HG02981 (cell line): ENCODE measurements at regions not wholly inside any gene's neighbourhood (a gene's known extent, or its start where the extent isn't known, plus 50 kb on each side); places are given as distances from the start of the nearest gene placed in this dataset.

Source experiments
- ATAC-seq: cut with Tn5 transposase; IDR thresholded peaks from one replicate; pipeline ENCODE4 v1.9.1; 2021; ENCODE audit warnings: mild to moderate bottlenecking, moderate library complexity; ENCODE audit not compliant: unreplicated experiment

- ATAC-seq = no peak
Measured at GRCh38 chr13:95352486-95352885, 51.2 kb upstream of the ABCC4 start.

GRCh38 chr13:95354156-95354555, 52.9 kb upstream of the ABCC4 start:
- ATAC-seq = no peak

- ATAC-seq = no peak
Measured at GRCh38 chr13:95354680-95355487, 53.6 kb upstream of the ABCC4 start.

GRCh38 chr13:95355494-95355893, 54.2 kb upstream of the ABCC4 start:
- no peak for ATAC-seq

- ATAC-seq = no peak
Measured at GRCh38 chr13:95356916-95357315, 55.7 kb upstream of the ABCC4 start.

GRCh38 chr13:95357875-95358274, 56.6 kb upstream of the ABCC4 start:
- no peak for ATAC-seq

GRCh38 chr13:95360052-95360451, 58.8 kb upstream of the ABCC4 start:
- ATAC-seq = no peak

GRCh38 chr13:95360464-95361097, 59.3 kb upstream of the ABCC4 start:
- ATAC-seq = no peak

GRCh38 chr13:95361686-95362085, 60.4 kb upstream of the ABCC4 start:
- no peak for ATAC-seq

GRCh38 chr13:95362666-95363065, 61.4 kb upstream of the ABCC4 start:
- no peak for ATAC-seq

GRCh38 chr13:95367309-95367843, 66.1 kb upstream of the ABCC4 start:
- no peak for ATAC-seq

- ATAC-seq = no peak
Measured at GRCh38 chr13:95368998-95369397, 67.7 kb upstream of the ABCC4 start.

GRCh38 chr13:95375706-95376105, 74.5 kb upstream of the ABCC4 start:
- no peak for ATAC-seq

GRCh38 chr13:95378603-95379002, 77.4 kb upstream of the ABCC4 start:
- ATAC-seq = no peak

GRCh38 chr13:95380468-95381211, 79.4 kb upstream of the ABCC4 start:
- ATAC-seq = peak; percentile 86

GRCh38 chr13:95381212-95381527, 79.9 kb upstream of the ABCC4 start:
- ATAC-seq = no peak

- no peak for ATAC-seq
Measured at GRCh38 chr13:95382411-95382810, 81.2 kb upstream of the ABCC4 start.

GRCh38 chr13:95382916-95383315, 81.7 kb upstream of the ABCC4 start:
- no peak for ATAC-seq

GRCh38 chr13:95385373-95385772, 84.1 kb upstream of the ABCC4 start:
- ATAC-seq = no peak

- ATAC-seq = no peak
Measured at GRCh38 chr13:95385798-95386197, 84.5 kb upstream of the ABCC4 start.

GRCh38 chr13:95386370-95386769, 85.1 kb upstream of the ABCC4 start:
- ATAC-seq = no peak

- no peak for ATAC-seq
Measured at GRCh38 chr13:95387733-95388207, 86.5 kb upstream of the ABCC4 start.
